IMR-90 (cell line): ENCODE measurements at regions not wholly inside any gene's neighbourhood (a gene's known extent, or its start where the extent isn't known, plus 50 kb on each side); places are given as distances from the start of the nearest gene placed in this dataset.

Experiments used
- BHLHE40 ChIP-seq: fragments of 150-350 bp; IDR thresholded peaks from 2 replicates; pipeline ENCODE4 v1.6.1; 2016; ENCODE audit warnings: mild to moderate bottlenecking, low read depth, low read length
- CEBPB ChIP-seq: IDR thresholded peaks from 2 replicates; pipeline ENCODE4 v1.6.1; 2012; ENCODE audit warnings: low read depth, low read length, improper control_type of control experiment
- CTCF ChIP-seq: conservative IDR thresholded peaks from 2 replicates; pipeline ENCODE4 v1.5.1; 2012; ENCODE audit warnings: mild to moderate bottlenecking, low read depth, low read length, improper control_type of control experiment
- MAFK ChIP-seq: IDR thresholded peaks from 2 replicates; pipeline ENCODE4 v1.6.1; 2012; ENCODE audit warnings: low read depth, low read length, improper control_type of control experiment
- POLR2A ChIP-seq: IDR thresholded peaks from 2 replicates; pipeline ENCODE4 v1.6.1; 2012; ENCODE audit warnings: mild to moderate bottlenecking, low read depth, low read length
- RCOR1 ChIP-seq: IDR thresholded peaks from 2 replicates; pipeline ENCODE4 v1.6.1; 2012; ENCODE audit warnings: mild to moderate bottlenecking, low read length, improper control_type of control experiment; ENCODE audit not compliant: insufficient replicate concordance
- TF ChIP-seq, protein P1 (sequence below): fragments of 150-350 bp; IDR thresholded peaks from 2 replicates; pipeline ENCODE4 v1.6.1; 2017; ENCODE audit warnings: mild to moderate bottlenecking, antibody characterized with exemption, low read length, low read depth

GRCh38 chr19:28170066-28170465 lies 1042.9 kb downstream of the UQCRFS1 start:
- no peak for TF ChIP-seq CTCF
- no peak for TF ChIP-seq CEBPB
- TF ChIP-seq, protein P1, sequence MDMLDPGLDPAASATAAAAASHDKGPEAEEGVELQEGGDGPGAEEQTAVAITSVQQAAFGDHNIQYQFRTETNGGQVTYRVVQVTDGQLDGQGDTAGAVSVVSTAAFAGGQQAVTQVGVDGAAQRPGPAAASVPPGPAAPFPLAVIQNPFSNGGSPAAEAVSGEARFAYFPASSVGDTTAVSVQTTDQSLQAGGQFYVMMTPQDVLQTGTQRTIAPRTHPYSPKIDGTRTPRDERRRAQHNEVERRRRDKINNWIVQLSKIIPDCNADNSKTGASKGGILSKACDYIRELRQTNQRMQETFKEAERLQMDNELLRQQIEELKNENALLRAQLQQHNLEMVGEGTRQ = no peak
- no peak for TF ChIP-seq BHLHE40
- TF ChIP-seq MAFK = no peak
- no peak for TF ChIP-seq POLR2A
- TF ChIP-seq RCOR1 = no peak
